ENCODE measurements at regions not wholly inside any gene's neighbourhood (a gene's known extent, or its start where the extent isn't known, plus 50 kb on each side); places are given as distances from the start of the nearest gene placed in this dataset.

DNA sequence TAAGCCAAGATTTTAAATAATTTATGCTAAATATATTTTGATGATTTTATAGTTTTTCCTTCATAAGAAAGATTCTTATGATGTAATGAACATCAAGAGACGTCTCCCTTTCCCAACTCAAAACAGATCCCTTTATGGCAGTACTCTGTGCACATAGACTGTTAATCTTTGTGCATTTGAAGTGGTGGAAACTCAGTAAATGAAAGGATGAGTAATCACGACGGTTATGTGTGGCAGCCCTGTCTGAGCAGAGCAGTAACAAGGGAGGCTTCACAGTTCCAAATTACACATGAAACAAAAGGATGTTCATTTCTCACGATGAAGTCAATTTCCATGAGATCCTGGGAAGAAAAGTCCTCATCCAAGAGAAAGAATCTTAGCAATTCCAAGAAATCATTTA is 498.1 kb downstream of the KLF5 start:
- DNase-seq (no peak), ATAC-seq (ENCODE audit: low read depth) (no peak)
- Histone ChIP-seq H3K79me1 (ENCODE audit: low read depth in 1 of 2, low read length in 2 of 2) (no peaks in the 10 kb centered on the region), H3K36me3 (ENCODE audit: control insufficient read depth, insufficient read depth, low read length) (no peaks in the 10 kb centered on the region), H4K20me1 (ENCODE audit: insufficient read depth, low read length) (no peaks in the 10 kb centered on the region), H4K91ac (ENCODE audit: insufficient read depth, low read depth, low read length) (no peak overlapping the region), H3K9me3 (ENCODE audit: control insufficient read depth, insufficient read depth, low read length) (no peaks in the 10 kb centered on the region), H2BK15ac (ENCODE audit: low read depth, low read length) (no peak overlapping the region), H3K27me3 (ENCODE audit: control insufficient read depth, insufficient read depth, low read length) (peaks cover 4% of the 10 kb centered on the region; the same call in 1 of the 2 replicates), H3K56ac (ENCODE audit: extremely low read depth, insufficient read depth, low read length) (no peak overlapping the region), H3K4me3 (ENCODE audit: insufficient read depth, low read depth, low read length) (no peak overlapping the region), H3K4me1 (ENCODE audit: control insufficient read depth, insufficient read depth, low read length) (no peaks in the 10 kb centered on the region), H3K4ac (ENCODE audit: low read depth, low read length) (no peak overlapping the region), H2AK9ac (replicated peaks; ENCODE audit: low read depth, low read length, poor library complexity) (no peak overlapping the region), H2BK5ac (ENCODE audit: low read depth, low read length, poor library complexity, severe bottlenecking) (no peak overlapping the region), H3K27ac (ENCODE audit: insufficient read depth, low read length) (no peak overlapping the region), H3K9ac (ENCODE audit: low read depth, low read length) (no peak overlapping the region), H4K8ac (ENCODE audit: low read depth in 2 of 2, low read length in 2 of 2) (no peak overlapping the region), H3K9me1 (ENCODE audit: insufficient read depth, low read length) (no peaks in the 10 kb centered on the region), H3K18ac (ENCODE audit: low read depth, low read length) (no peak overlapping the region), H3K4me2 (ENCODE audit: low read depth, low read length) (no peak overlapping the region), H2BK120ac (ENCODE audit: low read depth, low read length) (no peak overlapping the region), H2AK5ac (ENCODE audit: low read depth, low read length) (no peak overlapping the region), H3K23ac (ENCODE audit: low read depth, low read length) (no peak overlapping the region), H4K5ac (ENCODE audit: low read depth, low read length) (no peak overlapping the region), H2BK20ac (ENCODE audit: low read depth, low read length) (no peak overlapping the region), H3K14ac (replicated peaks; ENCODE audit: low read depth, low read length) (no peak overlapping the region), H2AFZ (replicated peaks; ENCODE audit: low read length, poor library complexity) (no peak overlapping the region)
- TF ChIP-seq FOS (IDR thresholded peaks at IDR 0.05; ENCODE audit: low read depth, low read length) (no peak), NFE2L2 (IDR thresholded peaks at IDR 0.05; ENCODE audit: low read depth, low read length) (no peak), MAFK (IDR thresholded peaks at IDR 0.05; ENCODE audit: low read depth, low read length) (no peak), CEBPB (IDR thresholded peaks at IDR 0.05; ENCODE audit: low read depth, low read length) (no peak), CHD1 (IDR thresholded peaks at IDR 0.05; ENCODE audit: low read depth, low read length) (no peak), RFX5 (IDR thresholded peaks at IDR 0.05; ENCODE audit: low read depth, low read length) (no peak), RAD21 (IDR thresholded peaks at IDR 0.05; ENCODE audit: low read length) (no peak)
- TF ChIP-seq, protein P1, sequence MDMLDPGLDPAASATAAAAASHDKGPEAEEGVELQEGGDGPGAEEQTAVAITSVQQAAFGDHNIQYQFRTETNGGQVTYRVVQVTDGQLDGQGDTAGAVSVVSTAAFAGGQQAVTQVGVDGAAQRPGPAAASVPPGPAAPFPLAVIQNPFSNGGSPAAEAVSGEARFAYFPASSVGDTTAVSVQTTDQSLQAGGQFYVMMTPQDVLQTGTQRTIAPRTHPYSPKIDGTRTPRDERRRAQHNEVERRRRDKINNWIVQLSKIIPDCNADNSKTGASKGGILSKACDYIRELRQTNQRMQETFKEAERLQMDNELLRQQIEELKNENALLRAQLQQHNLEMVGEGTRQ (IDR thresholded peaks at IDR 0.05; ENCODE audit: low read depth, low read length): no peak
- TF ChIP-seq, protein P2, sequence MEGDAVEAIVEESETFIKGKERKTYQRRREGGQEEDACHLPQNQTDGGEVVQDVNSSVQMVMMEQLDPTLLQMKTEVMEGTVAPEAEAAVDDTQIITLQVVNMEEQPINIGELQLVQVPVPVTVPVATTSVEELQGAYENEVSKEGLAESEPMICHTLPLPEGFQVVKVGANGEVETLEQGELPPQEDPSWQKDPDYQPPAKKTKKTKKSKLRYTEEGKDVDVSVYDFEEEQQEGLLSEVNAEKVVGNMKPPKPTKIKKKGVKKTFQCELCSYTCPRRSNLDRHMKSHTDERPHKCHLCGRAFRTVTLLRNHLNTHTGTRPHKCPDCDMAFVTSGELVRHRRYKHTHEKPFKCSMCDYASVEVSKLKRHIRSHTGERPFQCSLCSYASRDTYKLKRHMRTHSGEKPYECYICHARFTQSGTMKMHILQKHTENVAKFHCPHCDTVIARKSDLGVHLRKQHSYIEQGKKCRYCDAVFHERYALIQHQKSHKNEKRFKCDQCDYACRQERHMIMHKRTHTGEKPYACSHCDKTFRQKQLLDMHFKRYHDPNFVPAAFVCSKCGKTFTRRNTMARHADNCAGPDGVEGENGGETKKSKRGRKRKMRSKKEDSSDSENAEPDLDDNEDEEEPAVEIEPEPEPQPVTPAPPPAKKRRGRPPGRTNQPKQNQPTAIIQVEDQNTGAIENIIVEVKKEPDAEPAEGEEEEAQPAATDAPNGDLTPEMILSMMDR (conservative IDR thresholded peaks at IDR 0.05; ENCODE audit: low read depth, low read length): no peak
- no TSS peak for BruUV-seq (replicated peaks)
- dilution Hi-C loops (cut with HindIII; ENCODE audit: low sequenced_read_pairs, unreplicated experiment) (no loop called here), intact Hi-C loops (cut with micrococcal nuclease) (no loop called here), in situ Hi-C loops (cut with MboI; ENCODE audit: low sequenced_read_pairs) (no loop called here)
- ChIA-PET CTCF (no interaction called here), POLR2A (ENCODE audit: unreplicated experiment) (no interaction called here)
- no CpG with 5 or more reads among the region's 4 CpGs for WGBS, 2 experiments (ENCODE audit: extremely low coverage in 2 of 2, insufficient read length in 1 of 2)
